Inflammatory macrophage (primary cell): ENCODE measurements at regions not wholly inside any gene's neighbourhood (a gene's known extent, or its start where the extent isn't known, plus 50 kb on each side); places are given as distances from the start of the nearest gene placed in this dataset.

Experiments used
- DNase-seq, 2 donors: peaks; one replicate each; pipeline ENCODE4 v3.0.0-alpha.2; 2020 to 2022

DNA sequence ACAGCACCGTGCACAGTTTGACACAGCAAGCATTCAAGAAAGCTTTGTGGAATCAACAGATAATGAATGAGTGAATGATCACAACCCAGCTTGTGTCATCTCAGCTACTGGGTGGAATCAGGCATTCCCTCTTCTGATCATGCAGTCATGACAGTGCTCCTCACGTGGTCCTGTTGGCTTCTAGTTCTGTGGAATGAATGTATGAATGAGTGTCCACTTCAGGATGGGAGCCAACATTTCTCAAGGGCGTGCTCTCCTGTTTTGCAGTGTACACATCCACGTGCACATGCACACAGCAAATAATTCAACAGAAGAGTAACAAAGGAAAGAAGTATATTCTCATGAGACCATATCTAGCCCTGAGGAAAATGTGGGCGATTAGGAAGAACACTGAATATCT, 133.1 kb upstream of the NPVF start:
- no peak for DNase-seq

- DNase-seq, result no peak
Measured at GRCh38 chr7:25361863-25362262, 133.6 kb upstream of the NPVF start.

- DNase-seq, result no peak
Measured at GRCh38 chr7:25368599-25369201, 140.4 kb upstream of the NPVF start.

GRCh38 chr7:25369786-25370185, 141.5 kb upstream of the NPVF start:
- no peak for DNase-seq

- no peak for DNase-seq
Measured at GRCh38 chr7:25371972-25372371, 143.7 kb upstream of the NPVF start.

- no peak for DNase-seq
Measured at GRCh38 chr7:25375805-25376600, 147.7 kb upstream of the NPVF start.

- no peak for DNase-seq
Measured at GRCh38 chr7:25379351-25380300, 151.3 kb upstream of the NPVF start.

DNA sequence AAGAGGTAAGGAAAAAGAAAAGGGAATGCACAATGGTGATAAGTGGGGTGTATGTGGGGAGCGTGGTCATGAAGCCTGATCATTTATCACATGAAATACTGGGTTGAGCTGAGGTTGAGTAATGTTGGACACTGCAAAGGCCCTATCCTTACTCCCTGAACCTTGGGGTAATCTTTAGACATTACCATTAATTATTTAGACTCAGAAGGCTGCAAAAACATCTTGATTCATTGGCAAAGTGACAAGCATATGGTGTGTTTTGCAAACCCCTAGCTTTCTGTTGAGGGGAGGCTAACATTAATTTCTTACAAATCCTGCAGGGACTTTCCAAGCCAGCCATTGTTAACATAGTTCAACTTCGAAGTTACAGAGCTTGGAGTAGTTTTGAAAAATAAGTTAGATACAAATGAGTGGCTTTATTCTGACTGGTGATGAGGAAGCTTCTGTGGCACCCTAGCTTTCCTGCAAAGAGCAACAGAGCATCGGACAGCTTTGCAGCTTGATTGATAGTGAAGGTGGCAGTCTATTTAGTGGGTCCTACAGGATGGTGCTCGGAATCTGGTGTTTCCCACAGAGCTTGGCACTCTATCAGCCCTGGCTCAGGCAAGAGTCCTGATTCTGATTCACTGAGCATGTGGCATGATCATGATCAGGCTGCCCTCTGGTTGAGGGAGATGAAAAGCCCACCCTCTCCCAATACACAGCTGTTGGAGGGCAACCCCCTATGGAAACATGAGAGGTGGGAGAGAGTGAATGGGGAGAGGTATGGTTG, 153.7 kb upstream of the NPVF start:
- no peak for DNase-seq

DNA sequence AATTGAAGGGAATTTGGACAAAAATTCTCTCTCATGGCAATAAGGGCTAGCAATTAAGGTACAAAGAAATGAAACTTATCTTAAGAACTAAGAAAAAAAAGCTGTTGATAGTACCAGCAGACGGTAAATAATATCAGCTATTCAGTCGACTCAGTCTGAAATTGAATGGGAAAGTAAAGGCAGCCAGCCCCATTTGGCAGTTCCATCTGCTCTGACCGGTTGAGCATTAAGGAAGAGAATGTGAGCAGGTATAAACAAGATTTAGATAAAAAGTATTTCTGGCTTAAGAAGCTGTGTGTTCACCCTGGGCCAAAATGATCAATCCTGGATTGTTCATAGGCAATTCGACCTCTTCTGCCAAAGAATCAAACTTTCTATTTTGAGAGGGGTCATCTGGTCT, 154.6 kb upstream of the NPVF start:
- no peak for DNase-seq

DNA sequence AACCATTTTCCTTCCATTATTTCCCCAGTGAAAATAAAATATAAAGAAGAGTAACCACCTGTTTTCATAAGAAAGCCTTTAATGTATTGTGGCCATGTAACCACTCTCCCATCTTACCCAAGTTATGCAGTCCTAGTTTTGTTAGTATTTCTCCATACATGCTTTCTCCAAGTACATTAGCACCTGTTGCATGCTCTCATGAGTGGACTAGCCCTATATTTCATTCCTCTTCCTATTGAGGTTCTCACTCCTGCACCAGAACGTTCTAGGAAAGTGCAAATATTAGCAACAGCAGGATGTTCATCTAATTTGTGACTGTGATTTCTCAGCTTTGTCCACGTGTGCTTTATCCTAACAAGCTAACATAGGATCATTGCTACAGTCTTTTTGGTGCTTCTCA, 155.1 kb upstream of the NPVF start:
- DNase-seq, result no peak

GRCh38 chr7:25384788-25385505, 156.7 kb upstream of the NPVF start:
- no peak for DNase-seq

- DNase-seq, result no peak
Measured at GRCh38 chr7:25385506-25386136, 157.3 kb upstream of the NPVF start.

DNA sequence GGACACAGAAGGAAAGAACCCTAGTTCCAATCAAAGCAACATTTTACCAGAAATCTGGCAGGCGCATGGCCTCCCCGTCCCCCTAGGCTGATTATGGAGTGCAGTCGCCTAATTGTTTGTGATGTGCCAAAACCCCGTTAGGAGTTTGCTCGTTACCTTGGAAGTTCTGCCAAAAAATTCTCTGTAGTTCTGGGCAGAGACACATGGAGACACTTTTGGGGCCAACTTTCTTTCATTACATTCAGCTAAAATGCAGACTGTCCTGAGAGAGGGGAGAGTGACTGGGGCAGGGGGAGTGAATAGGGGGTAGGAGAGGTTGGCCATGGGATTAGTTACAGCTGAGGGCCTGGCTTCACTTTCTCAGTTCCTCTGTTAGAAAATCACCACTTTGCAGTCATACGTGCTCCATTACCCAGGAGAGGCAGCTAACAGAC, 158.0 kb upstream of the NPVF start:
- no peak for DNase-seq

DNA sequence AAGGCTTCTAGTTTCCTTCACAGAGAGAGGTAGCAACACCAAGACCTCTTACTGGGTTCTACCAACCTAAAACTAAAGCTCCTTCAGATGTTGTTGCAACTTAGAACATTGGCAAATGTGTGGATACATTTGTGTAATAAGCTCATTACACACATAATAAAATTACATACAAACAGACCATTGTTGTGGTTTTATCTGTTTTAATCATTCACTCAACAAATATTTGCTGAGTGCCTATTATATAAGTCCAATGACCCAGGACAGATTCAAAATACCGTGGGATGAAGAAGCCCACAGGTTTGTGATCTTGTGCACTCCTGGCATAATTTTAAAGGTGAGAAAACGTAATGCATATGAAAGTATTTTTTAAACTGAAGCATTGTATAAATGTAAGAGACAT, 160.4 kb upstream of the NPVF start:
- no peak for DNase-seq

- DNase-seq, result peak; percentile 36 to 38
Measured at GRCh38 chr7:25389489-25390106, 161.3 kb upstream of the NPVF start.

DNA sequence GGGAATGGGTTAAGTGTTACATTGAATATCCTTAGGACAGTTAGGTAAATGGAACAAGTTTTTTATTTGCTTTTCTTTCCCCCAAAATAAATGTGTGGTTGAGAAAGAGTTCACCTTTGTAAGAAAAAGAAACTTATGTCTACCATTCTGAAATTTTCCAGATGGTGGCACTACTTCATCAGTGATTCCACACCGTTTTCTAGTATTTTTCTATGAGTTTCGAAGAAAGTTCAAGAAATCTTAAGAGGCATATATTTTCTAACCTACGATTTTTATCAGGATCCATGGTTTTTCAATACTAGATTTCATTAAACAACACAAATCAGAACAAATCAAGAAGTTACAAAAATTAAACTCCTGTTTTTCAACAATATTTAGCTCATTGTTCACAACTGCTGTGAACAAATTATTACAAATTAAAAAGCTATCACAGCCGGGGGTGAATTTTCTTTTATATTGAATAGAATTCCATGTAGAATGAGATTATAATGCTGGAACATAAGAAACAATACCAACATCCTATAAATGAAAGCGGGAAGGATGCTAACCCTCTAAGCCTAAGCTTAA, 163.1 kb upstream of the NPVF start:
- DNase-seq, result peak in 1 of 2 donors; percentile 6

DNA sequence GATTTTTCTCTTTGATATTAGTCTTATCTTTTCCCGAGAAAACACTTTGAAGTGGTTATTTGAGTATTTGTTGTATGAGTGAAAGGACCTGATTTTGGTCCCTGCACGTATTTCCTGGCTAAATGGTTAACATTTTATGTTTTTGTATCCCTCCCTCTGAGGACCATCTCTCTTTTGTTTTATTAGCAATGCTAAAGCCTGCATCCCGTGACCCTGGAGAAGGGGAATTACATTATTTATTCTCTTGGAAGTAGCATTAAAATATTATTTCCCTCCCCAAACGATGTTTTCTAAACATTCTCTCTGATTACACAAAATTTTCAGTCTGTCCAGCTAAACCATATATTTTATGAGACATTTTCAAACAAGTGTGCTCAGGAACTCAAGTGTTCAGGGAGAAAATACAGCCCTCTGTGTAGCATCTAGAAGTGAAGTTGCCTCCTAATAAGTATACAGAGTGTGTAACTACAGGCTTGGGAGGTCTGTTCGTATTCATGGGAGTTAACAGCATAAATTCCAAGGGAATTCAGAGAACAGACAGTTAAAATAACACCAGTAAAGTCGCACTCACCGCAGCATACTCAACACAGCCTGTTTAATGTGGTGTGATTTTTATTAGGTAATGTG, 163.8 kb upstream of the NPVF start:
- DNase-seq, result no peak

DNA sequence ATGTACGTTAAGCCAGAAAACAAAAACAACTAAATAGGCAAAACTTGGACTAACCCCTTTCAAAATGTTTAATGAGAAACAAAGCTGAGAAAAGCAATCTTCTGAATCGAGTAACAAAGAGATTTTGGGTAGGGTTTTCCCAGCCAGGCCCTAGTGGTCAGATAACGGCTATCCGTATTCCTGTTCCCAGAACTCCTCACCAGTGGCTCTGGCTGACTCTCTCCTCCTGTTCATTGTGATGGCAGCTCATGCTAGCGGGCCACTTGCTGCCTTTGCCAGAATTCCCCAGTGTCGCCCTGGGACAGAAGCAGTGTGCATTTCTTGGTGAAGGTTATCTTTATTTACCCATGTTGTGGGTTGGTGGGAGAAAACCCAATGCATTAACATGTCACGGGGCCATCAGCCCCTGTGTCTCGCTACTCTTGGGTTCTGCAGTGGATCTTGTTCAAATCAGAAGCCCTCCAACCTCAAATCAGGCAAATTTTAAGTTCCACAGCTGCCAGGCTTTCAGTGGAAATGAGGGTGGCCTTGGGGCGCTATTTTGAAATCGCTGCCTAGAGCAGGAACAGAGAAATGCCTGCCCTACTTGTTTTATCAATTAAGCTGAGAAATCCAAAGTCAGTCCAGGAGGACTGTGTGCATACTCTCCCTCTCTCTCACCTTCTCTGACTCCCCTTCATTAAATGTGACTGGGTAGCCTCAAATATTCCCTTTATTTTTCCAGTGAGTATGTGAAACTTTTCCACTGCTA, 164.5 kb upstream of the NPVF start:
- DNase-seq, result no peak

- DNase-seq, result no peak
Measured at GRCh38 chr7:25395976-25396375, 167.7 kb upstream of the NPVF start.
